H9 (cell line): ENCODE measurements at regions not wholly inside any gene's neighbourhood (a gene's known extent, or its start where the extent isn't known, plus 50 kb on each side); places are given as distances from the start of the nearest gene placed in this dataset.

Experiments
- DNase-seq: peaks from one replicate; pipeline ENCODE4 v3.0.0-alpha.2; 2017
- H2AFZ ChIP-seq: one replicate; pipeline ENCODE4 v1.6.1; 2013; ENCODE audit warnings: mild to moderate bottlenecking, low read length, control low read depth, moderate library complexity
- H2AK5ac ChIP-seq: 2 replicates; pipeline ENCODE4 v1.6.1; 2013; ENCODE audit warnings: low read length, control low read depth, mixed read lengths; ENCODE audit not compliant: insufficient read length
- H2BK120ac ChIP-seq: one replicate; pipeline ENCODE4 v1.6.1; 2013; ENCODE audit warnings: low read depth, mild to moderate bottlenecking, low read length, control low read depth, inconsistent platforms; ENCODE audit not compliant: poor library complexity, severe bottlenecking
- H2BK12ac ChIP-seq: 2 replicates; pipeline ENCODE4 v1.6.1; 2013; ENCODE audit warnings: low read length, control low read depth, mixed read lengths, low read depth; ENCODE audit not compliant: insufficient read length
- H2BK15ac ChIP-seq: 2 replicates; pipeline ENCODE4 v1.6.1; 2013; ENCODE audit warnings: low read depth, low read length, control low read depth
- H2BK20ac ChIP-seq: one replicate; pipeline ENCODE4 v1.6.1; 2013; ENCODE audit warnings: low read depth, mild to moderate bottlenecking, low read length, control low read depth, inconsistent platforms; ENCODE audit not compliant: poor library complexity, severe bottlenecking
- H2BK5ac ChIP-seq: 2 replicates; pipeline ENCODE4 v1.6.1; 2013; ENCODE audit warnings: low read length, control low read depth, mixed read lengths; ENCODE audit not compliant: insufficient read length
- H3K14ac ChIP-seq: 2 replicates; pipeline ENCODE4 v1.6.1; 2013; ENCODE audit warnings: low read length, control low read depth; ENCODE audit not compliant: insufficient read depth
- H3K18ac ChIP-seq: 2 replicates; pipeline ENCODE4 v1.6.1; 2013; ENCODE audit warnings: low read depth, mild to moderate bottlenecking, mixed read lengths, low read length, control low read depth; ENCODE audit not compliant: insufficient read length
- H3K23ac ChIP-seq: 2 replicates; pipeline ENCODE4 v1.6.1; 2013; ENCODE audit warnings: low read length, control low read depth, mixed read lengths, low read depth; ENCODE audit not compliant: insufficient read length
- H3K23me2 ChIP-seq: 2 replicates; pipeline ENCODE4 v1.6.1; 2013; ENCODE audit warnings: low read depth, mild to moderate bottlenecking, mixed read lengths, low read length, control low read depth; ENCODE audit not compliant: insufficient read length, poor library complexity, severe bottlenecking
- H3K27ac ChIP-seq: 2 replicates; pipeline ENCODE4 v1.5.1; 2013; ENCODE audit warnings: low read length, control low read depth, mixed read lengths, low read depth; ENCODE audit not compliant: insufficient read length
- H3K27me3 ChIP-seq: 2 replicates; pipeline ENCODE4 v1.6.1; 2013; ENCODE audit warnings: low read length, control low read depth, inconsistent platforms; ENCODE audit not compliant: insufficient read depth
- H3K4ac ChIP-seq: 2 replicates; pipeline ENCODE4 v1.6.1; 2013; ENCODE audit warnings: low read depth, mild to moderate bottlenecking, control low read depth, inconsistent platforms, low read length, moderate library complexity
- H3K4me1 ChIP-seq: 2 replicates; pipeline ENCODE4 v1.6.1; 2013; ENCODE audit warnings: low read length, control low read depth, inconsistent platforms; ENCODE audit not compliant: insufficient read depth
- H3K4me2 ChIP-seq: 2 replicates; pipeline ENCODE4 v1.6.1; 2013; ENCODE audit warnings: low read length, control low read depth, mixed read lengths; ENCODE audit not compliant: insufficient read length, insufficient read depth
- H3K56ac ChIP-seq: 2 replicates; pipeline ENCODE4 v1.6.1; 2013; ENCODE audit warnings: low read depth, mild to moderate bottlenecking, mixed read lengths, low read length, control low read depth; ENCODE audit not compliant: insufficient read length
- H3K79me1 ChIP-seq: 2 replicates; pipeline ENCODE4 v1.6.1; 2013; ENCODE audit warnings: low read depth, mild to moderate bottlenecking, moderate library complexity, low read length, control low read depth, inconsistent platforms; ENCODE audit not compliant: insufficient read depth, poor library complexity, severe bottlenecking
- H3K79me2 ChIP-seq: 2 replicates; pipeline ENCODE4 v1.6.1; 2013; ENCODE audit warnings: low read length, control low read depth, inconsistent platforms; ENCODE audit not compliant: insufficient read depth
- H3K9ac ChIP-seq: 2 replicates; pipeline ENCODE4 v1.6.1; 2013; ENCODE audit warnings: low read length, control low read depth, mixed read lengths; ENCODE audit not compliant: insufficient read length; ENCODE audit errors: extremely low read depth
- H3K9me3 ChIP-seq: one replicate; pipeline ENCODE4 v1.6.1; 2013; ENCODE audit warnings: low read depth, low read length, inconsistent platforms; ENCODE audit not compliant: control insufficient read depth
- H3T11ph ChIP-seq: one replicate; pipeline ENCODE4 v1.6.1; 2013; ENCODE audit warnings: mild to moderate bottlenecking, low read length, control low read depth, inconsistent platforms
- H4K20me1 ChIP-seq: one replicate; pipeline ENCODE4 v1.6.1; 2013; ENCODE audit not compliant: control insufficient read depth, insufficient read length, insufficient read depth
- H4K5ac ChIP-seq: 2 replicates; pipeline ENCODE4 v1.6.1; 2013; ENCODE audit warnings: low read depth, mild to moderate bottlenecking, mixed read lengths, low read length, control low read depth; ENCODE audit not compliant: insufficient read length
- H4K8ac ChIP-seq: replicated peaks from 2 replicates; pipeline ENCODE4 v1.6.1; 2013; ENCODE audit warnings: low read length, control low read depth, mixed read lengths, low read depth; ENCODE audit not compliant: insufficient read length
- H4K91ac ChIP-seq: 2 replicates; pipeline ENCODE4 v1.6.1; 2013; ENCODE audit warnings: low read depth, mild to moderate bottlenecking, moderate library complexity, mixed read lengths, low read length, control low read depth; ENCODE audit not compliant: insufficient read length
- H3K27ac Mint-ChIP-seq, 3 experiments: 2 replicates in 2 of 3; 3 replicates in 1 of 3; pipeline ENCODE4 v1.8.0; 2020 to 2021; ENCODE audit warnings: mixed read lengths in 3 of 3, mild to moderate bottlenecking in 1 of 3, moderate library complexity in 1 of 3
- H3K27me3 Mint-ChIP-seq: 2 replicates; pipeline ENCODE4 v1.8.0; 2021; ENCODE audit warnings: low read depth, mild to moderate bottlenecking, moderate library complexity, mixed read lengths
- H3K36me3 Mint-ChIP-seq, 3 experiments: 2 replicates in 2 of 3; 3 replicates in 1 of 3; pipeline ENCODE4 v1.8.0; 2020 to 2021; ENCODE audit warnings: low read depth in 3 of 3, mixed read lengths in 3 of 3; ENCODE audit not compliant: insufficient read depth in 1 of 3
- H3K4me1 Mint-ChIP-seq, 2 experiments: 2 replicates each; pipeline ENCODE4 v1.8.0; 2020; ENCODE audit warnings: mixed read lengths in 2 of 2
- H3K4me3 Mint-ChIP-seq, 2 experiments: 2 replicates in 1 of 2; 3 replicates in 1 of 2; pipeline ENCODE4 v1.8.0; 2020 to 2021; ENCODE audit warnings: mild to moderate bottlenecking in 2 of 2, mixed read lengths in 2 of 2, moderate library complexity in 1 of 2
- H3K9me3 Mint-ChIP-seq, 2 experiments: 2 replicates in 1 of 2; 3 replicates in 1 of 2; pipeline ENCODE4 v1.8.0; 2020; ENCODE audit warnings: mild to moderate bottlenecking in 2 of 2, mixed read lengths in 2 of 2, moderate library complexity in 1 of 2
- CTCF ChIP-seq: fragments of 200-600 bp; sonication (generic); conservative IDR thresholded peaks from 3 replicates; pipeline ENCODE4 v1.8.0; 2021; ENCODE audit warnings: antibody characterized with exemption, mild to moderate bottlenecking
- WGBS: extraction: QIAGEN DNeasy Blood & Tissue Kit; methylation state at CpG from one replicate; pipeline ENCODE4 v1.1.7; 2013; ENCODE audit warnings: missing lambda C conversion rate, low lambda C conversion rate, mixed read lengths; ENCODE audit not compliant: insufficient read length; ENCODE audit errors: extremely low coverage; 5-methylcytosine and 5-hydroxymethylcytosine counted together

GRCh38 chr3:30475038-30475808, 131.2 kb upstream of the TGFBR2 start:
- no peak overlapping the region for H3T11ph ChIP-seq
- no peak overlapping the region for H4K91ac ChIP-seq
- H2BK15ac ChIP-seq: no peak overlapping the region
- no peak overlapping the region for H2AK5ac ChIP-seq
- WGBS: no CpG with 5 or more reads among the region's 5 CpGs
- H4K20me1 ChIP-seq: no peaks in the 10 kb centered on the region
- no peak overlapping the region for H2BK20ac ChIP-seq
- Mint-ChIP-seq H3K4me1 (peaks cover 0 to 2% of the 10 kb centered on the region in 2 experiments; a peak in 1 of 4 replicates), H3K36me3 (peaks cover 0 to 8% (median 7%) of the 10 kb centered on the region in 3 experiments; a peak in 4 of 7 replicates), H3K9me3 (peaks cover 6 to 9% of the 10 kb centered on the region in 2 experiments; a peak in 4 of 5 replicates), H3K27ac (no peak overlapping the region), H3K4me3 (no peak overlapping the region), H3K27me3 (no peaks in the 10 kb centered on the region)
- no peak overlapping the region for H2BK5ac ChIP-seq
- H2BK120ac ChIP-seq: no peak overlapping the region
- H3K27me3 ChIP-seq: no peaks in the 10 kb centered on the region
- no peak overlapping the region for H4K8ac ChIP-seq
- H3K56ac ChIP-seq: no peak overlapping the region
- no peak overlapping the region for H3K27ac ChIP-seq
- no peaks in the 10 kb centered on the region for H3K23me2 ChIP-seq
- no peaks in the 10 kb centered on the region for H3K9me3 ChIP-seq
- H3K23ac ChIP-seq: no peak overlapping the region
- H3K18ac ChIP-seq: no peak overlapping the region
- H2BK12ac ChIP-seq: no peak overlapping the region
- no peak for TF ChIP-seq CTCF
- H3K9ac ChIP-seq: no peak overlapping the region
- no peak overlapping the region for H4K5ac ChIP-seq
- no peak overlapping the region for H3K4ac ChIP-seq
- H3K79me2 ChIP-seq: no peaks in the 10 kb centered on the region
- no peaks in the 10 kb centered on the region for H3K79me1 ChIP-seq
- H3K14ac ChIP-seq: no peak overlapping the region
- H3K4me1 ChIP-seq: no peaks in the 10 kb centered on the region; the same call in 1 of the 2 replicates
- no peak overlapping the region for H2AFZ ChIP-seq
- no peak overlapping the region for H3K4me2 ChIP-seq
- DNase-seq: no peak
